ENCODE measurements at regions not wholly inside any gene's neighbourhood (a gene's known extent, or its start where the extent isn't known, plus 50 kb on each side); places are given as distances from the start of the nearest gene placed in this dataset.
A peak's percentile ranks its signal among the peaks of the same experiment; 100 is the strongest.

DNA sequence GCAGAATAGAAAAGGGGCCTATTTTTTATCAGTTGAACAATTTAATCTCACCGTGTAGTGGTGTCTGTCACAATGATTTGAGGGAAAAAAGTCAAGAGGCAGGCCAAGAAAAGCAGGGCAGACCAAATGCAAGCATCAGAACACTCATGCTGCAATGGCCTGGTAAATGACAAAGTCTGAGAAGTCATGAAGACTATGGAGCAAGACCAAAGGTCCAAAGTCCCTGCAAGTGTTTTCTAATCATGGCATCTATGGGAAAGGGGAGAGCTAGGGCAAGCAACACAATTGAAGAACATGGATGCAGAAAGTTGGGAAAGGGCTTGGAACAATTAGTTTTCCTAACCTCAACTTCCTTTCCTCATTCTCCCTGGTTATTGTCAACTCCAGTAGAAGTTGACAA lies 147.7 kb upstream of the TLL1 start:
- no peaks in the 10 kb centered on the region for H3K36me3 ChIP-seq (ENCODE audit: control insufficient read depth in 4 of 4, insufficient read depth in 3 of 4, low read depth in 1 of 4, low read length in 3 of 4)
- no peak overlapping the region for H3K4me3 ChIP-seq (ENCODE audit: low read depth in 1 of 3, low read length in 3 of 3)
- 41% methylated on average over 1 of the region's 1 CpG for WGBS
- no peak for DNase-seq (ENCODE audit: low spot score)
- H3K27ac ChIP-seq (ENCODE audit: low read depth in 1 of 2, low read length in 2 of 2) = no peak overlapping the region
- H3K9me3 ChIP-seq (ENCODE audit: control insufficient read depth in 4 of 4, low read length in 3 of 4) = no peaks in the 10 kb centered on the region
- no peaks in the 10 kb centered on the region for H3K27me3 ChIP-seq (ENCODE audit: control insufficient read depth in 4 of 4, insufficient read depth in 4 of 4, low read length in 3 of 4)
- peaks cover 4 to 40% (median 20%) of the 10 kb centered on the region in 4 donors for H3K4me1 ChIP-seq (ENCODE audit: control insufficient read depth in 4 of 4, insufficient read depth in 4 of 4, low read length in 3 of 4)
- TF ChIP-seq HNF4A (conservative IDR thresholded peaks at IDR 0.05) (peak; percentile 68 to 73), NR2F2 (IDR thresholded peaks at IDR 0.05) (no peak), FOXA1 (IDR thresholded peaks at IDR 0.05) (no peak), ZBTB33 (IDR thresholded peaks at IDR 0.05) (no peak), HNF4G (IDR thresholded peaks at IDR 0.05) (peak; percentile 26), TAF1 (conservative IDR thresholded peaks at IDR 0.05) (no peak)
- TF ChIP-seq, protein P1, sequence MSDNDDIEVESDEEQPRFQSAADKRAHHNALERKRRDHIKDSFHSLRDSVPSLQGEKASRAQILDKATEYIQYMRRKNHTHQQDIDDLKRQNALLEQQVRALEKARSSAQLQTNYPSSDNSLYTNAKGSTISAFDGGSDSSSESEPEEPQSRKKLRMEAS (IDR thresholded peaks at IDR 0.05) = no peak
- H3K9ac ChIP-seq (ENCODE audit: low read depth in 1 of 2, low read length in 2 of 2) = no peak overlapping the region

DNA sequence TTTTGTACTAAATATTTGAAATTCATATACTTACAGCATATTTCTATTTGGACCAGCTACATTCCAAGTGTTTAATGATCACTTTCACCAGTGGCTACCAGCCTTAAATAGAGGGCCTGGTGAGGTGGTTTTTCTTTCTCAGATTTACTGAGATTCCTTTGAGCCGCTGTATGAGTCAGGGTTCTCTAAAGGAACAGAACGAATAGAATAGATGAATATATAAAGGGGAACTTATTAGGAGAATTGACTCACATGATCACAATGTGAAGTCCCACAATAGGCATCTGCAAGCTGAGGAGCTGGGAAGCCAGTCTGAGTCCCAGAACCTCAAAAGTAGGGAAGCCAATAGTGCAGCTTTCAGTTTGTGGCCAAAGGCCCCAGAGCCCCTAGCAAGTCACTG lies 146.2 kb upstream of the TLL1 start:
- H3K27ac ChIP-seq (ENCODE audit: low read depth in 1 of 2, low read length in 2 of 2) = no peak overlapping the region
- 88% methylated on average over 2 of the region's 2 CpGs for WGBS
- TF ChIP-seq YY1 (IDR thresholded peaks at IDR 0.05) (no peak), HNF4A (conservative IDR thresholded peaks at IDR 0.05) (no peak), SP1 (IDR thresholded peaks at IDR 0.05) (no peak), FOXA2 (IDR thresholded peaks at IDR 0.05) (no peak), HNF4G (IDR thresholded peaks at IDR 0.05) (no peak), REST (IDR thresholded peaks at IDR 0.05) (no peak), GABPA (IDR thresholded peaks at IDR 0.05 in 1 of 2, conservative IDR thresholded peaks at IDR 0.05 in 1 of 2) (no peak), JUND (IDR thresholded peaks at IDR 0.05) (no peak), EGR1 (IDR thresholded peaks at IDR 0.05; ENCODE audit: low read depth in 2 of 2) (no peak), ZBTB33 (IDR thresholded peaks at IDR 0.05) (no peak), RAD21 (IDR thresholded peaks at IDR 0.05) (no peak), NR2F2 (IDR thresholded peaks at IDR 0.05) (no peak), TAF1 (conservative IDR thresholded peaks at IDR 0.05) (no peak), RXRA (IDR thresholded peaks at IDR 0.05) (no peak)
- TF ChIP-seq, protein P2, sequence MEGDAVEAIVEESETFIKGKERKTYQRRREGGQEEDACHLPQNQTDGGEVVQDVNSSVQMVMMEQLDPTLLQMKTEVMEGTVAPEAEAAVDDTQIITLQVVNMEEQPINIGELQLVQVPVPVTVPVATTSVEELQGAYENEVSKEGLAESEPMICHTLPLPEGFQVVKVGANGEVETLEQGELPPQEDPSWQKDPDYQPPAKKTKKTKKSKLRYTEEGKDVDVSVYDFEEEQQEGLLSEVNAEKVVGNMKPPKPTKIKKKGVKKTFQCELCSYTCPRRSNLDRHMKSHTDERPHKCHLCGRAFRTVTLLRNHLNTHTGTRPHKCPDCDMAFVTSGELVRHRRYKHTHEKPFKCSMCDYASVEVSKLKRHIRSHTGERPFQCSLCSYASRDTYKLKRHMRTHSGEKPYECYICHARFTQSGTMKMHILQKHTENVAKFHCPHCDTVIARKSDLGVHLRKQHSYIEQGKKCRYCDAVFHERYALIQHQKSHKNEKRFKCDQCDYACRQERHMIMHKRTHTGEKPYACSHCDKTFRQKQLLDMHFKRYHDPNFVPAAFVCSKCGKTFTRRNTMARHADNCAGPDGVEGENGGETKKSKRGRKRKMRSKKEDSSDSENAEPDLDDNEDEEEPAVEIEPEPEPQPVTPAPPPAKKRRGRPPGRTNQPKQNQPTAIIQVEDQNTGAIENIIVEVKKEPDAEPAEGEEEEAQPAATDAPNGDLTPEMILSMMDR (IDR thresholded peaks at IDR 0.05; ENCODE audit: low read depth, low read length, missing input control) = no peak
- TF ChIP-seq, protein P1 (IDR thresholded peaks at IDR 0.05) = no peak
- TF ChIP-seq, protein P3, sequence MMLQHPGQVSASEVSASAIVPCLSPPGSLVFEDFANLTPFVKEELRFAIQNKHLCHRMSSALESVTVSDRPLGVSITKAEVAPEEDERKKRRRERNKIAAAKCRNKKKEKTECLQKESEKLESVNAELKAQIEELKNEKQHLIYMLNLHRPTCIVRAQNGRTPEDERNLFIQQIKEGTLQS (IDR thresholded peaks at IDR 0.05) = no peak
- H3K9me3 ChIP-seq (ENCODE audit: control insufficient read depth in 4 of 4, low read length in 3 of 4) = no peaks in the 10 kb centered on the region
- peaks cover 2 to 25% (median 13%) of the 10 kb centered on the region in 4 donors for H3K4me1 ChIP-seq (ENCODE audit: control insufficient read depth in 4 of 4, insufficient read depth in 4 of 4, low read length in 3 of 4)
- DNase-seq (ENCODE audit: low spot score) = no peak
- H3K36me3 ChIP-seq (ENCODE audit: control insufficient read depth in 4 of 4, insufficient read depth in 3 of 4, low read depth in 1 of 4, low read length in 3 of 4) = no peaks in the 10 kb centered on the region
- no peak overlapping the region for H3K4me3 ChIP-seq (ENCODE audit: low read depth in 1 of 3, low read length in 3 of 3)
- no peak overlapping the region for H3K9ac ChIP-seq (ENCODE audit: low read depth in 1 of 2, low read length in 2 of 2)
- H3K27me3 ChIP-seq (ENCODE audit: control insufficient read depth in 4 of 4, insufficient read depth in 4 of 4, low read length in 3 of 4) = no peaks in the 10 kb centered on the region
